MM.1S (cell line): ENCODE measurements at regions not wholly inside any gene's neighbourhood (a gene's known extent, or its start where the extent isn't known, plus 50 kb on each side); places are given as distances from the start of the nearest gene placed in this dataset.

Source experiments
- CTCF ChIP-seq: fragments of 300-600 bp; sonication (generic); IDR thresholded peaks from 2 replicates; pipeline ENCODE4 v1.5.1; 2016; ENCODE audit warnings: antibody characterized with exemption, low read length, mixed read lengths
- EZH2 ChIP-seq: fragments of 300-600 bp; sonication (generic); optimal IDR thresholded peaks from 2 replicates; pipeline ENCODE3; 2017; ENCODE audit warnings: low read depth, mild to moderate bottlenecking, antibody characterized with exemption, low read length, mixed read lengths

GRCh38 chr9:126170286-126170823 lies 156.3 kb upstream of the MVB12B start:
- no peak for TF ChIP-seq CTCF
- no peak for TF ChIP-seq EZH2
